Vagina (tissue), 2 donors: ENCODE measurements at regions not wholly inside any gene's neighbourhood (a gene's known extent, or its start where the extent isn't known, plus 50 kb on each side); places are given as distances from the start of the nearest gene placed in this dataset.
"Not testable (repeated sequence)": the region's sequence is repeated elsewhere in the genome, so short reads cannot be mapped to it uniquely, and the experiment has no call there.

ENCODE experiments used
- DNase-seq, 2 donors: peaks; one replicate each; pipeline ENCODE4 v3.0.0-alpha.2; 2017; ENCODE audit errors: extremely low spot score in 2 of 2
- H3K27ac ChIP-seq: fragments of 200-600 bp; sonication (generic); one replicate; pipeline ENCODE4 v1.5.1; 2019
- H3K27me3 ChIP-seq: fragments of 200-600 bp; sonication (generic); one replicate; pipeline ENCODE4 v1.5.1; 2019
- H3K36me3 ChIP-seq, 2 donors: fragments of 200-600 bp; sonication (generic); one replicate each; pipeline ENCODE4 v1.5.1; 2017 to 2019
- H3K4me1 ChIP-seq: fragments of 200-600 bp; sonication (generic); one replicate; pipeline ENCODE4 v1.5.1; 2019
- H3K4me3 ChIP-seq, 2 donors: fragments of 200-600 bp; sonication (generic); 1 replicate in 1 of 2; 2 replicates in 1 of 2; pipeline ENCODE4 v1.5.1; 2016 to 2019
- H3K9me3 ChIP-seq: fragments of 200-600 bp; sonication (generic); one replicate; pipeline ENCODE4 v1.5.1; 2019
- CTCF ChIP-seq, 3 experiments: fragments of 450-650 bp in 2 of 3; fragments of 200-600 bp in 1 of 3; sonication (generic) in 1 of 3; IDR thresholded peaks; one replicate each; pipeline ENCODE4 v1.5.1; 2017 to 2019; ENCODE audit warnings: antibody characterized with exemption in 3 of 3, mild to moderate bottlenecking in 2 of 3, moderate library complexity in 2 of 3
- POLR2A ChIP-seq, 2 donors: fragments of 450-650 bp; IDR thresholded peaks; one replicate each; pipeline ENCODE4 v1.6.1; 2017; ENCODE audit warnings: antibody characterized with exemption in 2 of 2, mild to moderate bottlenecking in 2 of 2, moderate library complexity in 2 of 2
- POLR2AphosphoS5 ChIP-seq, 2 donors: sonication (generic); formaldehyde crosslinking; IDR thresholded peaks; one replicate each; pipeline ENCODE4 v1.9.0; 2017; ENCODE audit warnings: antibody characterized with exemption in 2 of 2, mild to moderate bottlenecking in 2 of 2, low read depth in 1 of 2; ENCODE audit not compliant: insufficient read depth in 1 of 2
- intact Hi-C: fragments of 100-400 bp; cut with DNase I; formaldehyde crosslinking; loops from one replicate; pipeline ENCODE4 v1.15.1; 2023

GRCh38 chr7:65268782-65269149, 104.9 kb upstream of the ZNF92 start:
- TF ChIP-seq POLR2A (IDR thresholded peaks at IDR 0.05) = no peak
- no peak for TF ChIP-seq CTCF (IDR thresholded peaks at IDR 0.05)
- TF ChIP-seq POLR2AphosphoS5 (IDR thresholded peaks at IDR 0.05; ENCODE audit: insufficient read depth in 1 of 2, low read depth in 1 of 2) = no peak
- no peaks in the 10 kb centered on the region for H3K27me3 ChIP-seq
- H3K4me3 ChIP-seq = peak overlapping the region in 1 of 2 donors; percentile 32
- DNase-seq = no peak
- intact Hi-C loops = no loop called here
- H3K27ac ChIP-seq = no peak overlapping the region
- H3K4me1 ChIP-seq = peaks cover 13% of the 10 kb centered on the region
- no peaks in the 10 kb centered on the region for H3K9me3 ChIP-seq
- no peaks in the 10 kb centered on the region for H3K36me3 ChIP-seq

- Histone ChIP-seq H3K27ac (no peak overlapping the region), H3K36me3 (no peaks in the 10 kb centered on the region), H3K27me3 (no peaks in the 10 kb centered on the region), H3K4me3 (no peak overlapping the region), H3K9me3 (no peaks in the 10 kb centered on the region), H3K4me1 (peaks cover 13% of the 10 kb centered on the region)
- intact Hi-C loops = no loop called here
- TF ChIP-seq CTCF (IDR thresholded peaks at IDR 0.05) = no peak
- DNase-seq = no peak
These were observed 107.6 kb upstream of the ZNF92 start for GRCh38 chr7:65265933-65266519.

- Histone ChIP-seq H3K36me3 (no peaks in the 10 kb centered on the region), H3K27me3 (no peaks in the 10 kb centered on the region), H3K9me3 (no peaks in the 10 kb centered on the region), H3K4me3 (no peak overlapping the region), H3K4me1 (peaks cover 6% of the 10 kb centered on the region), H3K27ac (no peak overlapping the region)
- TF ChIP-seq POLR2A (IDR thresholded peaks at IDR 0.05) (no peak), POLR2AphosphoS5 (IDR thresholded peaks at IDR 0.05; ENCODE audit: insufficient read depth in 1 of 2, low read depth in 1 of 2) (no peak), CTCF (IDR thresholded peaks at IDR 0.05) (no peak)
- intact Hi-C loops = no loop called here
- no peak for DNase-seq
These were observed 109.4 kb upstream of the ZNF92 start for GRCh38 chr7:65264258-65264657.

GRCh38 chr7:65260673-65261072, 113.0 kb upstream of the ZNF92 start:
- H3K36me3 ChIP-seq, DNase-seq, H3K4me3 ChIP-seq, H3K4me1 ChIP-seq, H3K9me3 ChIP-seq, H3K27me3 ChIP-seq, intact Hi-C loops, H3K27ac ChIP-seq: not testable (repeated sequence)

GRCh38 chr7:65259864-65260525, 113.7 kb upstream of the ZNF92 start:
- H3K27me3 ChIP-seq, H3K4me1 ChIP-seq, H3K27ac ChIP-seq, H3K36me3 ChIP-seq, H3K9me3 ChIP-seq, DNase-seq, H3K4me3 ChIP-seq, intact Hi-C loops: not testable (repeated sequence)

- Histone ChIP-seq H3K27ac (no peak overlapping the region), H3K9me3 (no peaks in the 10 kb centered on the region), H3K4me3 (no peak overlapping the region), H3K27me3 (no peaks in the 10 kb centered on the region), H3K36me3 (no peaks in the 10 kb centered on the region), H3K4me1 (no peaks in the 10 kb centered on the region)
- no peak for DNase-seq
- intact Hi-C loops = no loop called here
- TF ChIP-seq POLR2AphosphoS5 (IDR thresholded peaks at IDR 0.05; ENCODE audit: insufficient read depth in 1 of 2, low read depth in 1 of 2) (no peak), CTCF (IDR thresholded peaks at IDR 0.05) (no peak), POLR2A (IDR thresholded peaks at IDR 0.05) (no peak)
These were observed 119.6 kb upstream of the ZNF92 start for GRCh38 chr7:65254061-65254460.
